Mucosa of stomach (tissue), 1 donor: ENCODE measurements at regions not wholly inside any gene's neighbourhood (a gene's known extent, or its start where the extent isn't known, plus 50 kb on each side); places are given as distances from the start of the nearest gene placed in this dataset.

ENCODE experiments used
- H3K27me3 ChIP-seq: one replicate; pipeline ENCODE4 v1.7.0; 2013; ENCODE audit warnings: mild to moderate bottlenecking, low read length; ENCODE audit not compliant: control insufficient read depth, insufficient read depth
- H3K36me3 ChIP-seq: one replicate; pipeline ENCODE4 v1.7.0; 2013; ENCODE audit warnings: low read length; ENCODE audit not compliant: control insufficient read depth, insufficient read depth
- H3K4me1 ChIP-seq: one replicate; pipeline ENCODE4 v1.7.0; 2013; ENCODE audit warnings: mild to moderate bottlenecking, low read length; ENCODE audit not compliant: control insufficient read depth, insufficient read depth
- H3K4me3 ChIP-seq: one replicate; pipeline ENCODE4 v1.7.0; 2013; ENCODE audit warnings: low read length
- H3K9ac ChIP-seq: one replicate; pipeline ENCODE4 v1.7.0; 2013; ENCODE audit warnings: mild to moderate bottlenecking, low read length, moderate library complexity
- H3K9me3 ChIP-seq: one replicate; pipeline ENCODE4 v1.7.0; 2013; ENCODE audit warnings: mild to moderate bottlenecking, low read length, moderate library complexity; ENCODE audit not compliant: control insufficient read depth
- donor health status: Pancreatic carcinoma.

DNA sequence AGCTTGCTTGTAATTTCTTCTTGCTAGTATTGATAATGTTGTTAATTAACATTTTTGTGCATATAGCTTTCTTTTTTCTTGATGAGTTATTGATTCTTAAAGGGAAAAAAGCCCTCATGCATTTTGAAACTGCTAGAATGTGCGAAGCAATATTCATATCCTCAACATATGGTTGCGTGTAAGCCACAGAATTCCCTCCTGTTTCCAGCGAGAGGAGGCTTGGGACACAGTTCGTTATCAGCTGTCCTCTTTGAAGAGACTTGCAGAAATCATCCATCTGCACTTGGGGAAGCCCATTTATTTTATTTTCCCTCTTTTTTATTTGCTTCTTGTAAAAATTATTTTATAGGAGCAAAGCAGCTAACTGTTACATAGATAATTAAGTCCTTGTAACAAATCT lies 398.0 kb downstream of the ADRA2A start:
- Histone ChIP-seq H3K27me3 (no peaks in the 10 kb centered on the region), H3K4me3 (no peak overlapping the region), H3K9ac (no peak overlapping the region), H3K36me3 (no peaks in the 10 kb centered on the region), H3K4me1 (no peaks in the 10 kb centered on the region), H3K9me3 (no peaks in the 10 kb centered on the region)

DNA sequence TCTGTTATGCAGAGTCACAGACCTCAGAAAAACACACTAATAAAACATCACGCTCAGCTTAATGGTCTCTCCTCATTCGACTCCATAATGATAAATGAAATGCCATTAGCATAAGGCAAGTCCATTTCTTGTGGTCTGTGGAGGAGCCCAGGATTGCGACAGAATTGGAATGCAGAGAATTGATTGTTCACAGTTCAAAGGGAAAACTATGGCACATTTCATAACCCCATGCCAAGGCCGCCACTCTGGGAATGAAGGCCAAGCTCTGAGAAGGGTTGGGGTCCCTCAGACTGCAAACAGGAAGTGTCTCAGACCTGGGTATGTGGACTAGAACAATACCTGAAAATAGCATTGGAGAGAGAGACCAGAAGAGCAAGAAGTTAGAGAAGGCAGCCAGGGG lies 398.9 kb downstream of the ADRA2A start:
- Histone ChIP-seq H3K27me3 (no peaks in the 10 kb centered on the region), H3K9ac (no peak overlapping the region), H3K9me3 (no peaks in the 10 kb centered on the region), H3K4me1 (no peaks in the 10 kb centered on the region), H3K4me3 (no peak overlapping the region), H3K36me3 (no peaks in the 10 kb centered on the region)

DNA sequence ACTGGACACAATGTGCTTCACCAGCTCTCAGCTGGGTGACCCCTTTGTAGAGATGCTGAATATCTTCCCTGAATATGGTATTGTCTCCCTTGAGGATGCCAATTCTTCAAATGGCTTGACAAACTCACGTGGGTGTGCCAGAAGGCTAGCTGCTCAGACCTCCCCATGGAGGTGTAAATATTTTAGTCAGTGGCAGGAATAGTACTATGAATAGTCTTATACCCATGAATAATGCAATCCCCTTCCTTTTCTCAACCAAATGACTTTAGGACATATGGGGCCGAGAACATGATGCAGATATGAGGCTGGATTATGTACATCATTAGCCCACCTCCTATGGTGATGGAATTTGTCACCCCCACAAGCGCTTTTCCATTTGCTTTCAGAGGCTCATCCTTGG lies 401.8 kb downstream of the ADRA2A start:
- Histone ChIP-seq H3K9me3 (no peaks in the 10 kb centered on the region), H3K36me3 (no peaks in the 10 kb centered on the region), H3K9ac (no peak overlapping the region), H3K4me3 (no peak overlapping the region), H3K27me3 (no peaks in the 10 kb centered on the region), H3K4me1 (no peaks in the 10 kb centered on the region)

DNA sequence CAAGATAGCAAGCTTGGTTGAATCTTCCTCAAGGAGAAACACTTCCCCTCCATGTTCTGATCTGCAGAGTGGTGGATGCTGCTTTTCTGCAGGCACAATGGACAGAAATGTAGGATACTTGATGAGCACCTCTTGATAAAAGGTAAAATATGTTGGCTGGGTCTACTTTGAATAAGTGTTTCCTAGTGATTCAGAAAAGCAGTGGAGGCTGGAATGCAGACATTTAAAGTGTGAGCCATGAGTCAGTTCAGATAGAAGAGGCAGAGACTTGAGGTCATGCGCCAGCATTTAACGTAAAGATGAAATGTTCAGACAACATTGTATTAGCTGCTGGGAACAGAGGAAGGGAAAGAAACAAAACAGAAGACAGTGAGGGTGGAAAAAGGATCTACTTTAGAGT lies 403.1 kb downstream of the ADRA2A start:
- H3K4me3 ChIP-seq: no peak overlapping the region
- no peaks in the 10 kb centered on the region for H3K27me3 ChIP-seq
- H3K4me1 ChIP-seq: no peaks in the 10 kb centered on the region
- H3K36me3 ChIP-seq: no peaks in the 10 kb centered on the region
- no peaks in the 10 kb centered on the region for H3K9me3 ChIP-seq
- no peak overlapping the region for H3K9ac ChIP-seq

- H3K9me3 ChIP-seq: no peaks in the 10 kb centered on the region
- no peak overlapping the region for H3K9ac ChIP-seq
- no peaks in the 10 kb centered on the region for H3K36me3 ChIP-seq
- H3K4me3 ChIP-seq: no peak overlapping the region
- no peaks in the 10 kb centered on the region for H3K4me1 ChIP-seq
- no peaks in the 10 kb centered on the region for H3K27me3 ChIP-seq
These were observed 404.5 kb downstream of the ADRA2A start for GRCh38 chr10:111481261-111481826.

DNA sequence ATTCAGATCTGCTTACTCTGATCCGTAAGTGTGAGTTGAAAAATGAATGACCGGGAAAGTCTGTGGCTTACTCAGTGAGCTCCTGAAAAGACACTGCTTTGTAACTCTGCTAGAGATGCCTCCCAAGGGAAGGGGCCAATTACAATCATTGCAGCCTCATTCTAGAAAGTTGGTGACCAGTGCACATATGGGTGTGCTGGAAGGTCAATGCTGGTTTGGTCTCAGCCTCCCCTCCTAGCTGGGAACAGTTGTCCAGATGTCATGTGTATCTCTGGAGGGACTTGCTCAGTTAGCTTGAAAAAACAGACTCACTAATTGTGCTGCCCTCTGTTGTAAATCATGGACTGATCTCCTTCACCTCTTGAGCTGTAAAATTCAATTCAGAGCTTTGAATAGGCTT lies 405.0 kb downstream of the ADRA2A start:
- H3K4me3 ChIP-seq: no peak overlapping the region
- H3K36me3 ChIP-seq: no peaks in the 10 kb centered on the region
- H3K4me1 ChIP-seq: no peaks in the 10 kb centered on the region
- H3K9me3 ChIP-seq: no peaks in the 10 kb centered on the region
- no peaks in the 10 kb centered on the region for H3K27me3 ChIP-seq
- no peak overlapping the region for H3K9ac ChIP-seq

DNA sequence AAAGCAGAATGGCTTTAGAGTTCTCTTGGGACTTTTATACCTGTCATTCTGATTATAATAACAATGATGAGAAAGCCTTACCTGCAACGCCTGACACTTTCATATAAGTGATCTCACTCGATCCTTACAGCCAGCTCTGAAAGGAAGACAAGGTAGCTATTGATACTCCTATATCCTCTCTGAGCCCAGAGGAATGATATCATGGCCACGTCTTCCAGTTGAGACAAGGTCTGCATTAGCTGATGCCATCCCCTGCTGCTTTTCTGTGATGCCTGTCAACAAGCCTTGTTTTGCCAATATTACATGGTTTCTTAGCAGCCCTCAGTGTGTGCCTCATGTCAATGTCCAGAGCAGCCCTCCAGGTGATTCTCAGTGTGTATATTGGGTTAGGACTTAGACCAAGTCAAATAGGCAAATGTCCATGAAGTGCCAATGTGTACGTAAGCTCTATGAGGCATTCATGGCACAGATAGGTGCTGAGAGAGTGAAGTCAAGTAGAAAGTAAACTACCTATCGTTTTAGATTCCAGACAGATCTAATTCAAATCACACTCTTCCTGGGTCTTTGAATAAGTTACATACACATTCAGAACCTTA lies 405.9 kb downstream of the ADRA2A start:
- no peak overlapping the region for H3K9ac ChIP-seq
- no peaks in the 10 kb centered on the region for H3K27me3 ChIP-seq
- H3K9me3 ChIP-seq: no peaks in the 10 kb centered on the region
- no peaks in the 10 kb centered on the region for H3K4me1 ChIP-seq
- H3K36me3 ChIP-seq: no peaks in the 10 kb centered on the region
- H3K4me3 ChIP-seq: no peak overlapping the region

DNA sequence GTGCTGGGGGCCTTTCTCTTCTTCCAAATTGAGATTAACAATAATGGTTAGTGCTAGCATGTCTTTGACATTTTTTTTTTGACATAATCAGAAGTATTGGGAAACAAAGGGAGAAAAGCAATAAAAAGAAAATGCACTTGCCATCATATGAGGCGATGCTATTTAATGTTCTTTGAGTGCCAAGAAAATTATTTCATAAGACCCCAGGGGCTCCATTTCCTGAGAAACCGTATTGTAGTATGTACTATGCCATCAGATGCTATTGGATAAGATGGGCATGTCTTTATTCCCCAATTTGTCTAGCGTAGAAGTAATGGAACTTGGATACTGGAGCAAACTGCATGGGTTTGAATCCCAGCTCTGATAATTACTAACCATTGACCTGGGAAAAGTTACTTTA lies 408.9 kb downstream of the ADRA2A start:
- Histone ChIP-seq H3K9me3 (no peaks in the 10 kb centered on the region), H3K36me3 (no peaks in the 10 kb centered on the region), H3K4me3 (no peak overlapping the region), H3K9ac (no peak overlapping the region), H3K4me1 (no peaks in the 10 kb centered on the region), H3K27me3 (no peaks in the 10 kb centered on the region)

GRCh38 chr10:111486346-111486745 lies 409.5 kb downstream of the ADRA2A start:
- Histone ChIP-seq H3K4me3 (no peak overlapping the region), H3K9ac (no peak overlapping the region), H3K36me3 (no peaks in the 10 kb centered on the region), H3K4me1 (no peaks in the 10 kb centered on the region), H3K27me3 (no peaks in the 10 kb centered on the region), H3K9me3 (no peaks in the 10 kb centered on the region)

DNA sequence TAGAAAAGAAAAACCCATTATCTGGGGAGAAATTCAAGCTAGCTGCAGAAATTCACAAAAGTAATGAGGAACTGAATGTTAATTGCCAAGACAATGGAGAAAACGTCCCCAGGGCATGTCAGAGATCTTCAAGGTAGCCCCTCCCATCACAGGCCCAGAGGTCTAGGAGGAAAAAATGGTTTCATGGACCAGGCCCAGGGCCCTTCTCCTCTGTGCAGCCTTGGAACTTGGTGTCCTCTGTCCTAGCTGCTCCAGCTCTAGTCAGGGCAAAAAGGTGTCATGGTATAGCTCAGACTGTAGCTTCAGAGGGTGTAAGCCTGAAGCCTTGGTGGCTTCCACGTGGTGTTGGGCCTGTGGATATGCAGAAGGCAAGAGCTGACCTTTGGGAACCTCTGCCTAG lies 411.8 kb downstream of the ADRA2A start:
- H3K9ac ChIP-seq: no peak overlapping the region

DNA sequence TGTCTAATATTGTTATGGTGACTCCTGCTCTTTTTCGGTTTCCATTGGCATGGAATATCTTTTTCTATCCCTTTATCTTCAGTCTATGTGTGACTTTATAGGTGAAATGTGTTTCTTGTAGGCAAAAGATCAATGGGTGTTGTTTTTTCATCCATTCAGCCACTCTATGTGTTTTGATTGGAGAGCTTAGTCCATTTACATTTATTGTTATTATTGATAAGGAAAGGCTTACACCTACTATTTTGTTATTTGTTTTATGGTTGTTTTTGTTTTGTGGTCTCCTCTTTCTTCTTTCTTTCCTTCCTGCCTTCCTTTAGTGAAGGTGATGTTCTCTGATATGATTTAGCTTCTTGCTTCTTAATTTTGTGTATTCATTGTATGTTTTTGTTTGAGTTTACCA lies 414.3 kb downstream of the ADRA2A start:
- Histone ChIP-seq H3K9me3 (no peaks in the 10 kb centered on the region), H3K4me3 (no peak overlapping the region)

More for the DNA sequence above, 411.8 kb downstream of the ADRA2A start:
- H3K27me3 ChIP-seq: no peaks in the 10 kb centered on the region
- no peaks in the 10 kb centered on the region for H3K9me3 ChIP-seq
- no peaks in the 10 kb centered on the region for H3K36me3 ChIP-seq
- H3K4me1 ChIP-seq: no peaks in the 10 kb centered on the region
- no peak overlapping the region for H3K4me3 ChIP-seq

DNA sequence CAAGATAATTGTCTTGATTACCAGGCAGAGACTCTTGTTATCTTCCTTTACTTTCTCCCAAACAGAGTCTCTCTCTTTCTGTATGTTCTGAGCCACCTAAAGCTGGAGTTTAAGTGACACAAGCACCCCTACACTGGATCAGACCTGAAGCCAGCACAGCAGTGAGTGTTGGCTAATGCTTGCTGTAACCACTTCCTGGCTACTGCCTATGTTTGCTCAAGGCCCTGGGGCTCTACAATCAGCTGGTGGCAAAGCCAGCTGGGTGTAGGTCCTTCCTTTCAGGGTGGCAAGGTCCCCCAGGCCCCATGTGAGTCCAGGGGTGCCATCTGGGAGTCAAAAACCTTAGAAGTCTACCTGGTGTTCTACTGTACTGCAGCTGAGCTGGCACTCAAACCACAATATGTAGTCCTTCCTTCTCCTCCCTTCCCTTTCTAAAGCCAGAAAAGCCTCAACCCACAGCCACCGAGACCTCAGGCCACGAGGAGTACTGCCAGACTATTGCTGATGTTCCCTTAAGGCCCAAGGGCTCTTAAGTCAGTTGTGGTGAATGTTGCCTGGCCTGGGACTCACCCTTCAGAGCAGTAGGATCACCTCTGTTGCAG lies 416.3 kb downstream of the ADRA2A start:
- Histone ChIP-seq H3K27me3 (no peaks in the 10 kb centered on the region), H3K9me3 (no peaks in the 10 kb centered on the region), H3K4me1 (no peaks in the 10 kb centered on the region), H3K36me3 (no peaks in the 10 kb centered on the region), H3K4me3 (no peak overlapping the region), H3K9ac (no peak overlapping the region)

More for the DNA sequence above, 414.3 kb downstream of the ADRA2A start:
- Histone ChIP-seq H3K27me3 (no peaks in the 10 kb centered on the region), H3K9ac (no peak overlapping the region), H3K36me3 (no peaks in the 10 kb centered on the region), H3K4me1 (no peaks in the 10 kb centered on the region)
